GM23248 (cell line): ENCODE measurements at regions not wholly inside any gene's neighbourhood (a gene's known extent, or its start where the extent isn't known, plus 50 kb on each side); places are given as distances from the start of the nearest gene placed in this dataset.

Experiments used
- EZH2 ChIP-seq: fragments of 200-600 bp; sonication (generic); IDR thresholded peaks from 2 replicates; pipeline ENCODE4 v1.6.1; 2018; ENCODE audit warnings: antibody characterized with exemption, mild to moderate bottlenecking; ENCODE audit not compliant: insufficient read depth, poor library complexity, severe bottlenecking
- EZH2phosphoT487 ChIP-seq: fragments of 200-600 bp; sonication (generic); IDR thresholded peaks from 2 replicates; pipeline ENCODE4 v1.6.1; 2018; ENCODE audit warnings: antibody characterized with exemption, moderate library complexity, mild to moderate bottlenecking, low read depth; ENCODE audit not compliant: insufficient read depth

DNA sequence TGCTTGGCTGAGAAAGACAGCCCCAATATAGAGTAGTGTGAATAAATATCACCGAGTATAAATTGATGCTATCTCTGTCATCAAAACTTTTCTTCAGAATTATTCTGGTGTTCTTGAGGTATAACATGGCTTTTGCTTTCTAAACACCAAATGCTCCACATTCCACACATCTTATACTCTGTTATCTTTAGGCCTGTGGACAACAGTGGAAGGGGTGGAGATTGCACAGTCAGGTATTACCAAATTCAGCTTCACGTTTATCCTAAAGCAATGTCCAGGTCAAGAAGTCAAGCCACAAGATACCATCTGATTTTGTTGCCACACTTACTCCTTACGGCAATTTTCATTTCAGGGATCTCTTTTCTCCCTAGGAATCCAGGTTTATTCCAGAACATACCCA lies 394.8 kb downstream of the SI start:
- TF ChIP-seq EZH2phosphoT487 = no peak
- TF ChIP-seq EZH2 = no peak
